ENCODE measurements at regions not wholly inside any gene's neighbourhood (a gene's known extent, or its start where the extent isn't known, plus 50 kb on each side); places are given as distances from the start of the nearest gene placed in this dataset.

GRCh38 chr4:164484551-164484950 lies 269.4 kb upstream of the SMIM31 start:
- TF ChIP-seq CTCF (IDR thresholded peaks at IDR 0.05) = no peak
- TF ChIP-seq POLR2A (IDR thresholded peaks at IDR 0.05) = no peak
